ENCODE measurements at regions not wholly inside any gene's neighbourhood (a gene's known extent, or its start where the extent isn't known, plus 50 kb on each side); places are given as distances from the start of the nearest gene placed in this dataset.
"Not testable (repeated sequence)": the region's sequence is repeated elsewhere in the genome, so short reads cannot be mapped to it uniquely, and the experiment has no call there.

- DNase-seq (ENCODE audit: low read depth in 3 of 3, low spot score in 2 of 3) = no peak
Observed at GRCh38 chr2:14952400-14952963, 320.0 kb downstream of the LRATD1 start.

- DNase-seq (ENCODE audit: low read depth in 3 of 3, low spot score in 2 of 3) = no peak
Observed at GRCh38 chr2:14960686-14961324, 328.3 kb downstream of the LRATD1 start.

GRCh38 chr2:14967729-14968128 lies 335.2 kb downstream of the LRATD1 start:
- no peak for DNase-seq (ENCODE audit: low read depth in 3 of 3, low spot score in 2 of 3)

DNA sequence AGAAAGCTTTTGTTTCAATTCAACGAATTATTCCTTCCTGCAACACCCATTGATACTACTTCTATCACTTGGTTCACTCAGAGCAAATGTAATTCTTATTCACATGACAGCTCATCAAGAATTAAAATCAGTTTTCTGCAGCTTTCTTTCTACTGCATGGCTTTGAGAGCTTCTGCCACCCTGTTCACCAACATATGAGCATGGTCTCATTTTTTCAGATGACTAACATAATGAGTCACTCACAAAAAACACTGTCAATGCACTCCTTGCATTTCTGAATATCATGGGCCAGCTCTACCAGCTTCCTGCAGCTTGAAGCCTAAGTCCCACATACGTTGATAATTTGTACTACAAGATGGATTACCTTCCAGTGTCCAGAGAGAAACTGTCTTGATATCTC lies 342.9 kb downstream of the LRATD1 start:
- no peak for DNase-seq (ENCODE audit: low read depth in 3 of 3, low spot score in 2 of 3)

- no peak for DNase-seq (ENCODE audit: low read depth in 3 of 3, low spot score in 2 of 3)
Observed at GRCh38 chr2:14977021-14977420, 344.5 kb downstream of the LRATD1 start.

GRCh38 chr2:14978845-14979244 lies 346.3 kb downstream of the LRATD1 start:
- no peak for DNase-seq (ENCODE audit: low read depth in 3 of 3, low spot score in 2 of 3)

DNA sequence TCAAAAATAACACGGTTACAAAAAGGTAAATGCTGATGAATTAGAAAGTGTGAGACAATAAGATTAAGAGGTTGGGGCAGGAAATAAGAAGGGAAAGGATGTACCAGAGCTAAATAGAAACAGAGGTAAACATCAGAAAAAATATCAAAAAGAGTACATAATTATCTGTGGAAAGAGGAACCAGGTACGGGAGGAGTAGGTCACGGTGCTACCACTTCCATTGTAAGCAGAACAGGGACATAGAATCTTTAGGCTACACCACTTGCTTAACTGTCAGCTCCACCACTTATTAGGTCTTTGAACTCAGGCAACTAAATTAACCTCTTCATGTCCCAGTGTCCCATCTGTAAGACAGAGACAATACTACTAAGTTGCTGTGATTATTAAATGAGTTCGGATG lies 350.3 kb downstream of the LRATD1 start:
- DNase-seq (ENCODE audit: low read depth in 3 of 3, low spot score in 2 of 3) = no peak

- DNase-seq (ENCODE audit: low read depth in 3 of 3, low spot score in 2 of 3) = no peak
Observed at GRCh38 chr2:14988600-14988999, 356.1 kb downstream of the LRATD1 start.

- no peak for DNase-seq (ENCODE audit: low read depth in 3 of 3, low spot score in 2 of 3)
Observed at GRCh38 chr2:14991723-14992122, 359.2 kb downstream of the LRATD1 start.

- DNase-seq (ENCODE audit: low read depth in 3 of 3, low spot score in 2 of 3) = no peak
Observed at GRCh38 chr2:14994721-14995120, 362.2 kb downstream of the LRATD1 start.

DNA sequence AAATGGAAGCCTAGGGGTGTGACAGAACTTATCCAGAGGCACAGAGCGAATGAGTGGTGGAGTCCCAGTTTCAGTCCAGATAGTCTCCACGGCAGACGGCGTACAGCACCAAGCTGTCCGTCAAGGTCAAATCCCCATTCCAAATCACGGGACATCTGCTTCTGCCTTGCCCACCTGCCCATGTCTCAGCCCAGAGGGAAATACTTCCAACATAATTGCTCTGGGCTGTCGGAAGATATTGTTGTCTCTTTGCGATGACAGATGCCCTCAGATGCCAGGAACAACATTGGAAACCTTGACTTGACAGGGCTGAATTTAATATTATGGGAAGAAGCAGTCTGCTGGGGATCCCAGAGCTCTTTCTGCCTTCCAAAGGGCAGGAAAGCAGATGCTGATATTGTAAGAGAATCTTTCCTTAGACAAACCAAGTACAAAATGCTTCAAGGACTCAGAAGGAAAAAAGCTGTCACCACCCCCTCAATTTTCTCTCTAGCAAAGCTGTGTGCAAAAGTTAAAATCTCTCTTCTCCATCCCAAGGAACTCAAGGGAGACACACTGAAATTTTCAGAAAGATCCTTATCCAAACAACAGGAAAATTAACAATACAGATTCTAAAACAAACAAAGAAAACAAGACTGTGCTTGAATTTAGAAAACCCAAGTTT lies 364.0 kb downstream of the LRATD1 start:
- DNase-seq (ENCODE audit: low read depth in 3 of 3, low spot score in 2 of 3) = no peak

GRCh38 chr2:14998546-14998945 lies 366.0 kb downstream of the LRATD1 start:
- no peak for DNase-seq (ENCODE audit: low read depth in 3 of 3, low spot score in 2 of 3)

GRCh38 chr2:14999114-14999661 lies 366.7 kb downstream of the LRATD1 start:
- DNase-seq (ENCODE audit: low read depth in 3 of 3, low spot score in 2 of 3) = no peak

DNA sequence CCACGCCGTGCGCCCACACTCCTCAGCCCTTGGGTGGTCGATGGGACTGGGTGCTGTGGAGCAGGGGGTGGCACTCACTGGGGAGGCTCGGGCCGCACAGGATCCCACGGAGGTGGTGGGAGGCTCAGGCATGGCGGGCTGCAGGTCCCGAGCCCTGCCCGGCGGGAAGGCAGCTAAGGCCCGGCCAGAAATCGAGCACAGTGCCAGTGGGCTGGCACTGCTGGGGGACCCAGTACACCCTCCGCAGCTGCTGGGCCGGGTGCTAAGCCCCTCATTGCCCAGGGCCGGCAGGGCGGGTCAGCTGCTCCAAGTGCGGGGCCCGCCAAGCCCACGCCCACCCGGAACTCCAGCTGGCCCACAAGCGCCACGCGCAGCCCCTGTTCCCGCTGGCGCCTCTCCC lies 370.0 kb downstream of the LRATD1 start:
- DNase-seq (ENCODE audit: low read depth in 3 of 3, low spot score in 2 of 3) = not testable (repeated sequence)

DNA sequence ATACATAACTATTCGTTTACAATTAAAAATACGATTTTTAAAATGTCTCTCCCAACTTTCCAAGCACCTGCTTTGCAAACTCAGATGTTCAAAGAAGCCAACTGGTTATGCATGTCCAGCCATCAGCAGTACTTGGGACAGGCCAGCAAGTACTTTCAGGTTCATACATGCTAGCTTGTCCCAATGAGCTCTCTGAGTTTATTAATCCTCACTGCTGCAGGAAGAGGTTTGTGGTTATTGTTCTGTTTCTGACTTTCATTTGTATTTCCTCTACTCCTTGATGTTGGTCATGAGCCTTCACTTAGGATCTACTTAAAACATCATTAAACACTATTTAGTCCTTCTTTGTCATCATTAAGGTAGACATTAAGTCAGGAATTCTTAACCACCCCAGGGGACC lies 374.1 kb downstream of the LRATD1 start:
- DNase-seq (ENCODE audit: low read depth in 3 of 3, low spot score in 2 of 3) = no peak

GRCh38 chr2:15009681-15010080 lies 377.2 kb downstream of the LRATD1 start:
- DNase-seq (ENCODE audit: low read depth in 3 of 3, low spot score in 2 of 3) = no peak

DNA sequence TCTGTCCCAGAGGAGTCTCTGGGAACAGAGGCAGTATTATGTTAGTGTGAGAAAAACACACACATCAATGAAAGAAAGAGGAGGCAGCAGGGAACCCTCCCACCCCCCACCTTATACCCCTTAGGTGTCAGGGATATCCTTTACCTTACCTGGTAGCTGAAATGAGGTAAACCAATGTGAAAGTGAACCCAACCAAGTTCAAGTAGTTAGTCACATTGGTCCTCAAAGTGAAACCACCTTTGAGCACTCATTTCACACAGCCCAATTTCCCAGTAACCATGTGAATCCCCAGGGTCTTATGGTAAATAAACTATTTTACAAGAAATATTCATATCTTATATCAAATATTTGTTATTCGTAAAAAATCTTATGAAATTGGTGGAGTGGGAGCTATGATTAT lies 377.8 kb downstream of the LRATD1 start:
- DNase-seq (ENCODE audit: low read depth in 3 of 3, low spot score in 2 of 3) = no peak

DNA sequence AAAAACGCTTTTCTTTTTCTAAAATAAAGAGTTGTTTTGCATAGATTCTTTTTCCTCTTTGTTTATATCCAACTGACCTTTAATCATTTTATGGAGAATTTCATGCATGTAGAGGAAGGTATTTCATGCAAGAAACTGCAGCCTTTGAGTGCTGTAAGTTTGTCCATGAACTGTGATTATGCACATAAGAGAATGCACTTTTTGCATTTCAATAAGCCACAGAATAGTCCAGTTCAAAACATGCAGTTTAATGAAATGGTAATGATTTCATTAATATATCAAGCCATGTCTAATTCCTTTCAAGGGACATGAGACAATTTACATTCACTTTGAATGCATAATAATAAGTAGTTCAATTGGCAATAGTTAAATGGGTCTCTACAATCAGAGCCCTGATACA lies 386.3 kb downstream of the LRATD1 start:
- DNase-seq (ENCODE audit: low read depth in 3 of 3, low spot score in 2 of 3) = no peak

DNA sequence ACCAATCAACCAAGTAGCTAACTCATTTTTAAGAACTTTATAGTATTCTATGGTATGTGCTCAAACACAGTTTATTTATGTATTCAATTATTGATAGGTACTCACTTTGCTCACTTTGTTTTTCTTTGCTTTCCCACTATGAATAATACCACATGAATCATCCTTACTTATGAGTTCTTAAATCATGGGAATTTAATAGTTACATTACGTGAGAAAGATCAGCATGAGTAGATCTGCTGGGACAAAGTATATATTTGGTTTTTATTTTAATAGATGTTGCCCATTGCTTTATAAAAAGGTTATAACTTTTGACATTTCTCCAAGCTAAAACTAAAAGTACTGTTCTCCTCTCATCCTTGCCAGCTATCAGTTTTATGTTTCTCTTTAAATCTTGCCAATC lies 390.7 kb downstream of the LRATD1 start:
- no peak for DNase-seq (ENCODE audit: low read depth in 3 of 3, low spot score in 2 of 3)

GRCh38 chr2:15028406-15028805 lies 395.9 kb downstream of the LRATD1 start:
- no peak for DNase-seq (ENCODE audit: low read depth in 3 of 3, low spot score in 2 of 3)

DNA sequence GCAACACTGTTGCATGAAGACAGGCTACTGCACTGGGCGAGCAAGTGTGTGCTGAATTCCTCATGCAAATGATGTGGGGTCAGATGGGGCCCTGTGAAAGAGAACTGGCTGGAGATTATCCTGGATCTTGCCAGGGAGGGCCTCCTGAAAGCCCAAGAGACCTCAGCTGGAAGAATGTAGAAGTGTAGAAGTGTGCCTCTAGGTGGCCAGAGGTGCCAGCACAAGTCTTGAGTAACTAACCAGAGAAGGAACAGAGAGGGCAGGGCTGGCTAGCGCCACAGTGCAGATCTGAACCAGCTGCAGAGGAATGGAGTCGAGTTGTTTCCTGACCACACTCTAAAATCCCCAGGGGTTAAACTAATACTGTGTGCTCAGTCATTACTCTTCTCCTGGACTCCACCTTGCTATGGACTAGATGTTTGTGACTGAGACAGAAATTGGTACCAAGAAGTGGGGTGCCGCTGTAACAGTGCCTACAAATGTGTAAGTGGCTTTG lies 399.3 kb downstream of the LRATD1 start:
- no peak for DNase-seq (ENCODE audit: low read depth in 3 of 3, low spot score in 2 of 3)

DNA sequence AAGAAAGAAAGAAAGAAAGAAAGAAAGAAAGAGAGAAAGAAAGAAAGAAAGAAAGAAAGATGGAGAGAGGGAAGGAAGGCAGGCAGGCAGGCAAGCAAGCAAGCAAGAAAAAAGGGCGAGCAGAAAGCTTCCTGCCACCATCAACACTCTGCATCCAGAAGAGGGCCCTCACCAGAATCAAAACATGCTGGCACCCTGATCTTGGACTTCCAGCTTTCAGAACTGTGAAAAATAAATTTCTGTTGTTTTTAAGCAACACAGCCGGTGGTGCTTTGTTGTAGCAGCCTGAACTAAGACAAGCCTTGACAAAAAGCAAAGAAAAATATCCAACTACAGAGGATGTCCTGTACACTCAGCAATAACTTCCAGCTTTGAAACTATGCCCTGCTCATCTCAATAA lies 401.7 kb downstream of the LRATD1 start:
- no peak for DNase-seq (ENCODE audit: low read depth in 3 of 3, low spot score in 2 of 3)
